NCI-H226 (cell line): ENCODE measurements at regions not wholly inside any gene's neighbourhood (a gene's known extent, or its start where the extent isn't known, plus 50 kb on each side); places are given as distances from the start of the nearest gene placed in this dataset.
"Not testable (repeated sequence)": the region's sequence is repeated elsewhere in the genome, so short reads cannot be mapped to it uniquely, and the experiment has no call there.

Source experiments
- DNase-seq: peaks from one replicate; pipeline ENCODE4 v3.0.0-alpha.2; 2015

DNA sequence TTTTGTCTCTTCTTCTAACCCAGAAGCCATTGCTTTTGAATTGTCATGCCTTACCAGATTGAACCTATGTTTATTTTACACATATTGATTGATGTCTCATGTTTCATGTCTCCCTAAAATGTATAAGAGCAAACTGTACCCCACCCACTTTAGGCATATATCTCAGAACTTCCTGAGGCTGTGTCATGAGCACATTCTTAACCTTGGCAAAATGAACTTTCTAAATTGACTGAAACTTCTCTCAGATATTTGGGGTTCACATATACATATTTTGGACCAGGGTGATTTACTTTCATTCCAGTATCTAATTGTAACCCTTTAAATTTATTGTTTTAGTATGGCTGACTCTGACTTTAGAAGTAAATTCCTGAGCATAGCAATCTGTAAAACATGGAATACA, 723.9 kb upstream of the PCDH20 start:
- no peak for DNase-seq

DNA sequence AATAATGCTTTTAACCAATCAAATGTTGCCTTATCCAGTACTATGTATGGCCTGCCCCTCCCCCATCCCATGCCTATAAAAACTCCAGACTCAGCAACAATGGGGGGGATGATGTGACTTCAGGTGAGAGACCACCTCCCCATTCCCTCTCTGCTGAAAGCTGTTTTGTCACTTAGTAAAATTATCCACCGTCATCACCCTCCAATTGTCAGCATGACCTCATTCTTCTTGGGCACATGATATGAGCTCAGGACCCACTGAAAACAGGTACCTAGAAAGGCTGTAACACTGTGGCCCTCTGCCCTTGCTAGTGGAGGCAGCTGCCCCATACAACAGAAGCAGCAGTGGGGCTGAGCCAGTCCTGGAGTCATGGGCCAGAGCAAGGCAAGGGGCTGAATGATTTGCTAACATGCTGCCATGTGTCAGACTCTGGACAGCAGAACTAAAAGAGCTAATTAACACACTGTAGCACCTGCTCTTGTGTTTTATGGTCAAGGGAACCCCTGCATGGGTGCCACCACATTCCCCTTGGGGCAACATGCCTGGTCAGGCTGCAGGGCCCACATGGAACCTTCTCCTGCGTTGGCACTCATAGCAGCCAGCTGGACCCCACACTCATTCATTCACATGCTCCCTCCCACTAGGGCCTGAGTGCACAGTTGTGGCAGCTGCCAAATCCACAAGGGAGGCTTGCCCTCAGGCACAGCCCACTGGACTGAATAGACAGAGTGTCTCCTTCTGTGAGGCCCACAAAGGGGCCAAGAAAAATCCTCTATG, 722.2 kb upstream of the PCDH20 start:
- DNase-seq: no peak

- no peak for DNase-seq
Measured at GRCh38 chr13:62131604-62132003, 716.0 kb upstream of the PCDH20 start.

DNA sequence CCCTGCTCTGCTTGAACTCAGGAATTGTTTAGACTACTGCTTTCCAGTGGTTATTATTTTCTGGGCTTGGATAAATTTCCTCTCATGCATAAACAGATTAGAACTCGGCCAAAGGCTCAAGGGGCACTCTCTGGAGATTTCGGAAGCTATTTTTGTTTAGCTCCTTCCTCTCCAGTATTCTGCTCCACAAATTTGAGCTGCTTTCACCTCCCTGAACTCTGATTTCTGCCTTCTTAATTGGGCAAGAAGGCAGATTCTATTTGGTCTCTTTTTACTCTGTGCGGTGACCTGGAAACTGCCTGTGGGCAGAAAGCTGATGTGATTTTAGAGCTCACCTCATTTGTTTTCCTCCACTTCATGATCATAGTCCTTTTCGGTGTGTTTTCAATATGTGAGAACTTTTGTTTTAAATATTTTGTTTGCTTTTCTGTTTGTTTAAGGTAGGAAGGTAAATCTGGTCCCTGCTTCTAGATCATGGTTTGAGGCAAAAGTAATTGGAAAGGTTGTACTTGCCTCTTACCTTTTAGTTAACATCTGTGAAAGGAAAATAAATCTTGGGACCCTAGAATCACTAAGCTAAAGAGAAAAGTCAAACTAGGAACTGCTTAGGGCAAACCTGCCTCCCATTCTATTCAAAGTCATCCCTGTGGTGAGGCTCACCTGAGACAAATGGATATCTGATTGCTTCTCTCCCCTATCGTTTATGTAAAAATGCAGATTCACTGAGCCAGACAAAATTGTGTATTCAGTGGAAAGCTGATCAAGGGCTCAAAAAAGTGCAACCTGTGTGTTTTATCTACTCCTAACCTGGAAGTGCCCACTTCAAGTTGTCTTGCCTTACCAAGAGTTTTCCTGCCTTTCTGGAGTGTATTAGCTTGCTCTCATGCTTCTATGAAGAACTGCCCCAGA, 714.7 kb upstream of the PCDH20 start:
- no peak for DNase-seq

GRCh38 chr13:62129000-62129551, 713.4 kb upstream of the PCDH20 start:
- no peak for DNase-seq

DNA sequence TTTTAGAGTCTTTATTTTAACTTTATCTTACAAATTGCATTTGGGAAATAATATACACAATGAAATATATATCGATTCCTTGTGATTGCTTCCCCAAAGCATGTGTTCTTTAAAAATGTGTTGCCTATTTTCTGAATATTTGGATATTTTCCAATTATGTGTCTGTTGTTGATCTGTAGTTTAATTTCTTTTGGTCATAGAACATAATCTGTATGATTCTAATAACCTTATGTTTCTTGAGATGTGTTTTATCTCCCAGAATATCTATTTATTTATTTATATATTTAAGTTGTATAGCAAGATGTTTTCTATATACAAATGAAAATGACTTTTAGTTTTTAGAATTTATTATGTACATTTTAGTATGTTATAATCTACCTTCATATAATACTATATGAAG, 710.8 kb upstream of the PCDH20 start:
- DNase-seq: no peak

DNA sequence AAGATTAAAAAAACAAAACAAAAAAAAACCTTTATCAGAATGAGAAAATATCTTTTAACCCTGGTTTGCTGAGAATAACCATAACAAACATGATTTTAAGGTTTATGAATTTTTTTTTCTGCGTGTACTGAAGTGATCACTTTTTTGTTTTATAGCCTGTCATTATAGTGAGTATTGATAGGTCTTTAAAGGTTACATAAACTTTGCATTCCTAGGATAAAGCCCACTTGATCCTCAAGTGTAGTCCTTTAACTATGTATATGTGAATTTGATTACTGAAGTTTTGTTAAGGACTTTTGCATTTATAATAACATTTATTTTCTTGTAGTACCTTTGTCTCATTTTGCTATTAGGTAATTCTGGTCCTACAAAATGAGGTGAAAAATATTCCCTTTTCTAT, 709.8 kb upstream of the PCDH20 start:
- DNase-seq: no peak

- DNase-seq: no peak
Measured at GRCh38 chr13:62123409-62123808, 707.8 kb upstream of the PCDH20 start.

- no peak for DNase-seq
Measured at GRCh38 chr13:62122434-62122833, 706.8 kb upstream of the PCDH20 start.

- DNase-seq: no peak
Measured at GRCh38 chr13:62119739-62120700, 704.4 kb upstream of the PCDH20 start.

- no peak for DNase-seq
Measured at GRCh38 chr13:62115831-62116230, 700.2 kb upstream of the PCDH20 start.

DNA sequence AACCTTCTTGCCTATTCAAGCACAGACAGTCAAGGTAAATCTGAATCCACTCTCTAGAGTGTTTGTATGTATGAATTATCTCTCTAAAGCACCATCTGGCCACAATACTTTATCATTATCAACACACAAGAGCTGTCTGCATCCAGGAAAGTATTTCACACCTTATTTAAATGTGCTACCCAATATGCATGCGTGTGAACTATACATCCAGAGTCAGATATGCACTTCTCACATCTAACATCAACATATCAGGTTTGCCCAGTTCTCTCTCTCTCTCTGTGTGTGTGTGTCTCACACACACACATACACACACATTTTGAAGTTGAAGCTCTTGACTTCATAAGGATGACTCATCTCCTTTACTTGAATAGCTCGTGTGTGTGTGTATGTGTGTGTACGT, 697.5 kb upstream of the PCDH20 start:
- no peak for DNase-seq

GRCh38 chr13:62110079-62110478, 694.4 kb upstream of the PCDH20 start:
- no peak for DNase-seq

DNA sequence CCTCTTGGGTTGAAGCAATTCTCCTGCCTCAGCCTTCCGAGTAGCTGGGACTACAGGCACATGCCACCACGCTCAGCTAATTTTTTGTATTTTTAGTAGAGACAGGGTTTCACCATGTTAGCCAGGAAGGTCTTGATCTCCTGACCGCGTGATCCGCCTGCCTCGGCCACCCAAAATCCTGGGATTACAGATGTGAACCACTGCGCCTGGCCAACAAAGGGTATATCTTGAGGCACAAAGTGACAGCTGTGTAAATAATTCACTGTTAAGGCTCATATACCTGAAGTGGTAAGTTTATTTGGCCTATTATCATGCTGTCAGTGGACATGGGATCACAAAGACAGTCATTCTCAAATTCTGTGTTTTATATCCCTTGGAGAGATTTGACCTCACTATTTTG, 688.5 kb upstream of the PCDH20 start:
- not testable (repeated sequence) for DNase-seq

GRCh38 chr13:62096652-62097051, 681.0 kb upstream of the PCDH20 start:
- DNase-seq: no peak

- DNase-seq: no peak
Measured at GRCh38 chr13:62094932-62095331, 679.3 kb upstream of the PCDH20 start.

DNA sequence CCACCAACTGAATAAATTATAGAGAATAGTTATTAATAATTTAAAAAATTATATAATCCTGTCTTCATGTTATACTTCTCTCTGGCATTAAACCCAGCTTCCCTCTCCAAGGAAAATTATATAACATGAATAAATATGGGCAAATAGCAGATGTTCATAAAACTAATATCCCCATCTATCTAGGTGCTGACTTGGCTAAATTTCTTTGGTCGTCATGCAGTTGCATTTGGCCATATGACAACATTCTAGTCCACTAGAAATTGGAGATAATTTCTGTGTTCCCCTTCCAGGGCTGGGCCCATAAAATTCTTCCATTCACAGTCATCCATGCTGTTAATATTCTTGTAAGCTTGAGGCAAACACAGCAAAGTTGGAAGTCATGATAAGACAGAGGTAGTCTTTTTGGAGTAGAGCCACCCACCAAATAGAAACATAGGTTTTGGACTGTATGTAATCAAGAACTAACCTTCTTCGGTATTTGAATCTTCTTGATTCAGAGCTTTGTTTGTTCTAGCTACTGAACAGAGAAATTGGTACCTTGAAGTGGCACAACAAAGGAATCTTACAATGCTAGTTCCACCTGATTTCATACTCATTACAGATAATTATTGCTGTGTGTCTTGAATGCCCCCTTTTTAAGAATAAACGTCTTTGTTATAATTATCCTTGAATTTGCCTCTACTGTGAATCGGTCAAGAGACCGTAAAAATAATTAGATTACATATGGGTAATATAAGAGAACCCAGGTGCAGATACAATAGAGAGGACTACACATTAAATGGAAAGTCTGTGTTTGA, 678.5 kb upstream of the PCDH20 start:
- no peak for DNase-seq

DNA sequence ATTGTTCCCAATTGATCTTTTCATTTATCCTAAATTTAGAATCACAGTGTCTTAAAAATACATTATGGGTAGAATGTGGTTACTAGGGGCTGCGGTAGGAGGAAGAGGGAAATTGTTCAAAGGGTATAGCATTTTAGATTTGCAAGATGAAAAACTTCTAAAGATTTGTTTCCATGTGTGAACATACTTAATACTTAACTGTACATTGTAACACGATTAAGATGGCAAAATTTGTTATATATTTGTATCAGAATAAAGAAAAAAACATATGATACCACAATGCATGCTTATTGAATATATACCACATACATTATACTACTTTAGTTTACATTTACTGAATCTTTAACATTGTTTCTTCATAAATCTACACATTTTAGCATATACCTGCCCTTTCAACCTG, 677.3 kb upstream of the PCDH20 start:
- DNase-seq: no peak

DNA sequence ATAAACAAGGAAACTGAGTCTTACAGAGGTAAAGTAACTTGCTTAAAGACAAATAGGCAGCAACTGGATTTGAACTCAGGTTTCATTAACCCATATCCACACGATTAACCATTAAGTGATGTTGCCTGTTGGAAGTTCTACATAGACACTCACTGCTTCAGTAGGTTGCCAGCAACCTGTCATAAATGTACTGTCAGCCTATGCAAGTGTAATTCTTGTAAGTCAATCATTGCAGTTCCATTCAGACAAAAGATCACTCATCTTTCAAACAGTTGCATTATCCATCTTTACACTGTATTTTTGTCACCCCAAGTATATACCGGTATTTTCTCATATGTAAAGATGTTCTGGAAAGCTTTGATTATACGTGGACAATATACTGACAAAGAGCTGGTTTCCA, 676.9 kb upstream of the PCDH20 start:
- DNase-seq: no peak

- DNase-seq: no peak
Measured at GRCh38 chr13:62088165-62088564, 672.5 kb upstream of the PCDH20 start.

GRCh38 chr13:62087124-62087523, 671.5 kb upstream of the PCDH20 start:
- DNase-seq: no peak
